HG03135 (cell line): ENCODE measurements at regions not wholly inside any gene's neighbourhood (a gene's known extent, or its start where the extent isn't known, plus 50 kb on each side); places are given as distances from the start of the nearest gene placed in this dataset.
"Not testable (repeated sequence)": the region's sequence is repeated elsewhere in the genome, so short reads cannot be mapped to it uniquely, and the experiment has no call there.

ENCODE experiments used
- ATAC-seq: cut with Tn5 transposase; IDR thresholded peaks from one replicate; pipeline ENCODE4 v1.9.1; 2021; ENCODE audit warnings: mild to moderate bottlenecking, moderate library complexity; ENCODE audit not compliant: unreplicated experiment

DNA sequence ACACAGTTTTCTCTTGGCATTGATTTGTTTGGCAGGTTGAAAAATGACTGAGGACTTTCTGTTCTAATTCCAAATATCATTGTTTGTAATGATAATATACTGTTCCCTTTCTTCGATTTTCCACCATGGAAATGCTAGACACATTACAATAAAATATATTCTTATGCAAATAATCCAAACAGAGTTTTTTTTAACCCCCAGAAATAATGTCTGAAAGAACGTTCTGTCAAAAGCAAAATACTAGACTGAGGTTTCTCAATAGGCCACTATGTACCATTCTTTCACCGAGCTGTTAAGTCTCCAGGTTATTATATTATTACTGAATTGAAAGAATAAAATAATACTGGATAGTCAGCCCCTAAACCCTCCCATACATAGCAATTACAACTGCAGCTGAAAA is 312.5 kb downstream of the ZIC3 start:
- ATAC-seq, result no peak

DNA sequence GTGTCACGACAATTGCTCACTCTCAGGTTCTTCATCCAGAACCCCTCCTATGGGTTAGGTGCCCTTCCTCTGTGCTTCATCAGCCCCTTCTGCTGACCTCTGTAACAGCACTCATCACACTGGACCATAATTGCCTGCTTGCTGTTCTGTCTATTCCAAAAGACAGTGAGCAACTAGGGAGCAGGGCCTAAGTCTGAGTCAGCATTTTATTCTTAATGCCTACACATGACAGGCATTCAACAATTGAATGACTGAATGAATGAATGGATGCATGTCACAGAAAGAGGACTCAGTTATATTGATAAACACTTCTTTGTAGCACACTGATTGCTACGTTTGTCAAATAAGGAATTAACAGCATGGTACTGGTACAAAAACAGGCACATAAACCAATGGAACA is 317.0 kb downstream of the ZIC3 start:
- ATAC-seq, result no peak

DNA sequence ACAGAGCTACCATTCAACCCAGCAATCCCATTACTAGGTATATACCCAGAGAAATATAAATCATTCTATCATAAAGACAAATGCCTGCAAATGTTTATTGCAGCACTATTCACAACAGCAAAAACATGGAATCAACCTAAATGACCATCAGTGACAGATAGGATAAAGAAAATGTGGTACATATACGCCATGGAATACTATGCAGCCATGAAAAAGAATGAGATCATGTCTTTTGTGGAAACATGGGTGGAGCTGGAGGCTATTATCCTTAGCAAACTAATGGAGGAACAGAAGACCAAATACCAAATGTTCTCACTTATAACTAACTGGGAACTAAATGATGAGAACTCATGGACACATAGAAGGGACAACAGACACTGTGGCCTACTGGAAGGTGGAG is 318.9 kb downstream of the ZIC3 start:
- not testable (repeated sequence) for ATAC-seq

DNA sequence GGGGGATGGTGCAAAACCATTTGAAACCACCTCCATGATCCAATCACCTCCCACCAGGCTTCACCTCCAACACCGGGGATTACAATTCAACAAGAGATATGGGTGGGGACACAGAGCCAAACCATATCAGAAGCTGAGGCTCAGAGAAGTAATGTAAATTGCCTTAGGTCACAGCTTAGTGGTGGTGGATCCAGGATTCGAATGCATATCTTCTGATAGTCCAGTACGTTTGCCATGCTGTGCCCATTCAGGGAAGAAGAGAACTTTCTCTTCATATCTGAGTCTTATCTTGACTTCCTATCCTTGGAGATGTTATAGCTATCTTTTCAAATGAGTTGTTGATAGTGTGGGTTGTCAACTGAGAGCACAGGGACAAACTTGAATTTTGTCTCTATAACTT is 325.5 kb downstream of the ZIC3 start:
- ATAC-seq, result no peak

DNA sequence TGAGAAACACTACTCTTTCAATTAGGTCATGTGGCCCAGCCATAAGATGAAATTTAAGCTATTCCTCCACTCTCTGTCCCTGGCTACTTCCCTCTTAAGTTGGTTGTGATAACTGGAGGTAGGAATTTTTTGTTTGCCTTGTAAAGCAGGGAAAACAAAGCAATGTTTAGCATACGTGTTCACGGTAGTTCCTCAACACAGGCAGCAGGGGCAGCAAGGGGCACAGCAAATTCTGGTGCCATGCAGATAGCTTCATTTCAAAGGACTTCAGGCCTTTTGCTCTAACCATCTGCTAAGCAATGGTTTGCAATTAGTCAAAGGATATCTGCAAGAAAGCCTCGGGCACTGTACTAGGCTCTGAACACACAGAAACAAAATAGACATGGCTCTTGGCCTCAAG is 330.2 kb downstream of the ZIC3 start:
- no peak for ATAC-seq

DNA sequence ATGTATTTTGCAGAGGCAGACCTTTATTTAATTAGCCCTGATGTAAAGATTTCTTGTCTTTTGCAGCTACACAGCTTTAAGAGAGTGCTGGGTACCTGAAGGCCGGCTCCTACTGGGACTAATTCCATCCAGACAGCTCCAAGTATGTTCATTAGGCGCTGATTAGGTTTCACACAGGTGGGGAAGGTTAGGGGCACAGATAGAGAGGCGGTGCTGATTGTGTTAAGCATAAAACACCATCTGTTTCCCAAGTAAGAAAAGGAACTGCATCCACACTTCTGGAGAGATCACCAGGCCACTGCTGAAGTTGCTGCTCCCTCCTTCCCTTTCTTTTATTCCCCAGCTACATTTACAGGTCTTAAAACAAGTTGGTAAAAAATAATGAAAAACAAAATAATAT is 349.5 kb downstream of the ZIC3 start:
- ATAC-seq, result no peak

DNA sequence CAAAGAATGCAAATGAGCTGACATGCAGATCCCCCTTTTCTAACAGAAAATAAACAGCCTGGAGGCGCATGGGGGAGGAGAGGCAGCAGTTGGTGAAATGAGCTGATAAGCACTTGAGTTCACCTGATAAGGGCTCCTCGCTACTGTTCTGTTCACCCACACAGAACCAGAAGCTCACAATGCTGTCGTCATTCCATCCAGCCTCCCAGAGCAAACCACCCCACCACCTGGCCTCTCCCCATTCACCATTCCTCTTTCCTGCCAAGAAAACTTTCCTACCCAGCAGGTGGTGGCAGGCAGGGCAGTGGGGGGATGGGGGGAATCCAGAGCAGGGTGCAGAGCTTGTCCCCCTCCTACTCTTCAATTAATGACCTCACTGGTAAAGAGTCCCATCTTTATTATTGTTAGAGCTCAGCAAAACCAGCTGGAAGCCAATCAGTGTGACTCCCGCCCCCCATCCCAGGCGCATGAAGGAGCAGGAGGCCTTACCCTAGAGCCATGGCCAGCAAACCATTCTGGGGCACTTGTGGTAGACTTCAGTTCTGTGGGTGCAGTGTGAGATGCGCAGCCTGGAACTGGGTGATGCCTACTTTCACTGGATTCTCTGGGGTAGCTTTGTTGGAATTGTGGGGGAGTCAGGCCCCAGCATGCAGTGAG is 350.3 kb downstream of the ZIC3 start:
- no peak for ATAC-seq

DNA sequence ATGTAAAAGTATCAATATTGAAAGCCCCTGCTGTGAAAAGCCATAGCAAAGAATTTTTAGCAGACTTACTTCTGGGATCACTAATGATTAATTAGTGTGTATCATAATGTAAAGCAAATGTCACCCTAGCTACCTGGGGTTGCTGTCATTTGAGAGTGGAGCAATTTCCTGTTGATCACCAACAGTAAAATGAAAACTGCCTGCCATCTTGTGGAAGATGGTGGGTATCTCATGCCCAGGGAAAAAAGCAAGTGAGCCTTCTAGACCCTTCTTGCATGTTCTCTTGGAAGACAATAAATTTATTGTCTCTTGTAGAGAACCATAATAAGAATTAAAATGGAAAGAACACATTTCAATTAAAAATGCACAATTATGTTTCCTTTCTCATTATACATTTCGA is 360.2 kb downstream of the ZIC3 start:
- ATAC-seq, result no peak

DNA sequence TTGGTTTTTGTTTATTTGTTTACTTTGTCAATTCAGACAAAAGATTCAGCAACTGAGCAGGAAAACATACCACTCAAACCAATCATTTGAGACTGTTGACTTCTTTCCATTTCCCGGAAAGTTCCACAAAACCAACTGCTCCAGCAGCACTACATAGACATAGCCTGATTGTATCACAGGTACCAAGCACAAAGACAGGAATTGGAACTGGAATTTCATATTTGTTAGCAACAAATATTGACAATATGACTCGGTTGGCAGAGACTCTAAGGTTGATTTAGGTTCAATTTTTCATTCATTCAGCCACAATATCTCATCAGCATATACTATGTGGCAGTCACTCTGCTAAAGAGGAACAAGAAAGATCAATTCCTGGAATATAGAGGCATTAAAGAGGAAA is 364.0 kb downstream of the ZIC3 start:
- no peak for ATAC-seq

DNA sequence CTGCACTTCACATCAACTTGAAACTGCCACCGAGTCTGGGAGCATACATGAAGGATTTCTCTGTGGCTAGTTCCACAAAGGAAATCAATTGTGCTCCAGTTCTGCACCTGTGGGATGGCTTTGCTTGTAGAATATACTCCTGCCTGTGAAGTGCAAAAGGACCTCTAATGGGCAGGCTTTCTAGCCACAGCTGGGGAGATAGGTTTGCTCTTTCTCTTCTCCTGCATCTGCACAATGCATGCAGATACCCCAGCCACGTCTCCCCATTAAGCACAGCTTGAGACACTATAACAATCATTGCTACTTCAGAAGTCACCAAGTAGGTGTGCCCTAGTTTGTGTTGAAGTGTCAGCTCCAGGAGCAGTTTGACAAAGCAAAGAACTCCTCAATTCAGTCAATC is 364.6 kb downstream of the ZIC3 start:
- ATAC-seq, result no peak

DNA sequence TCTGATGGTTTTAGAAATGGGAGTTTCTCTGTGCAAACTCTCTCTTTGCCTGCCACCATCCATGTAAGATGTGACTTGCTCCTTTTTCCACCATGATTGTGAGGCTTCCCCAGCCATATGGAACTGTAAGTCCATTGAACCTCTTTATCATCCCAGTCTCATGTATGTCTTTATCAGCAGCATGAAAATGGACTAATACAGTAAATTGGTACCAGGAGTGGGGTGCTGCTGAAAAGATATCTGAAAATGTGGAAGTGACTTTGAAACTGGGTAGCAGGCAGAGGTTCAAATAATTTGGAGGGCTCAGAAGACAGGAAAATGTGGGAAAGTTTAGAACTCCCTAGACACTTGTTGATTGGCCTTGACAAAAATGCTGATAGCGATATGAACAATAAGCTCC is 368.3 kb downstream of the ZIC3 start:
- not testable (repeated sequence) for ATAC-seq

DNA sequence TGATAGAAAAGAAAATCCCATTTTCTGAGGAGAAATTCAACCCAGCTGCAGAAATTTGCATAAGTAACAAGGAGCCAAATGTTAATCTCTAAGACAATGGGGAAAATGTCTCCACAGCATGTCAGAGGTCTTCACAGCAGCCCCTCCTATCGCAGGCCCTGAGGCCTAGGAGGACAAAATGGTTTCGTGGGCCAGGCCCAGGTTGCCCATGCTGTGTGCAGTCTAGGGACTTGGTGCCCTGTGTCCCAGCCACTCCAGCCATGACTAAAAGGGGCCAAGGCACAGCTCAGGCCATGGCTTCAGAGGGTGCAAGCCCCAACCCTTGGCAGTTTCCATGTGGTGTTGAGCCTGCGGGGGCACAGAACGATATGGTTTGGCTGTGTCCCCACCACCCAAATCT is 369.0 kb downstream of the ZIC3 start:
- not testable (repeated sequence) for ATAC-seq

DNA sequence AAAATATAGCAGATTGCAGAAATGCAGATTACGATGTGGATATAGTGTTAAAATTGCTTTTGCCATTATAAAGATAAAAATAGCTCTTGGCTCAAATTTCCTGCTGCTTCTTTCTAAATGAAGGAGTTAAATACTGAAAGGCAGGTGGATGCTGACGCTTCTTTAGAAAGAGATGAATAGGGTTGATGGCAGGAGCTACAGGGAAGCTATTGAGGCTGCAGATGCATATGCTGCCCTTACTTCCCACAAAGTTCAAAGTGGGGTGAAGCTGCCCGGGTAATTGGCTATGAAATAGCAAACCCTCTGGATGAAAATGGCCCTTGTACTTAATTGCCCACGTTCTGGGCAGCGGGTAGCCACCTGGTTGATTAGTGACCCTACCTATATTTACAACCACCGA is 379.5 kb downstream of the ZIC3 start:
- no peak for ATAC-seq

DNA sequence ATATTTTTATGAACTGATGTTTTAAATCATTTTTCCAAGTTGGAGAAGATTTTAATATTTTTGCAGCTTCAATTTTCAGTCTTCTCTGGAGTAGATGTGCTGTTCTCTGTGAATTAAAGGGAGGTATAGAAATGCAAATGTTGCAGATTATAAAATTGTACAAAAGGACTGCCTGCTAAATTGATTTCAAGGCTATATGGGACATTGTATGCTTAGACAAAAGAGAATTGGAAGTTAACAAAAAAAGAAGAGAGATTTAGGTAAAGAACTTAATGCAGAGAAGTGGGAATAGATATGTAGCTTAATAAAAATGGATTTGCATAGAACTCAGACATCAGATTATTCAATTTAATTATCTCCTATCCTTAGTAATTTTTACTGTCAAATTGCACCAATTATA is 403.3 kb downstream of the ZIC3 start:
- ATAC-seq, result no peak

DNA sequence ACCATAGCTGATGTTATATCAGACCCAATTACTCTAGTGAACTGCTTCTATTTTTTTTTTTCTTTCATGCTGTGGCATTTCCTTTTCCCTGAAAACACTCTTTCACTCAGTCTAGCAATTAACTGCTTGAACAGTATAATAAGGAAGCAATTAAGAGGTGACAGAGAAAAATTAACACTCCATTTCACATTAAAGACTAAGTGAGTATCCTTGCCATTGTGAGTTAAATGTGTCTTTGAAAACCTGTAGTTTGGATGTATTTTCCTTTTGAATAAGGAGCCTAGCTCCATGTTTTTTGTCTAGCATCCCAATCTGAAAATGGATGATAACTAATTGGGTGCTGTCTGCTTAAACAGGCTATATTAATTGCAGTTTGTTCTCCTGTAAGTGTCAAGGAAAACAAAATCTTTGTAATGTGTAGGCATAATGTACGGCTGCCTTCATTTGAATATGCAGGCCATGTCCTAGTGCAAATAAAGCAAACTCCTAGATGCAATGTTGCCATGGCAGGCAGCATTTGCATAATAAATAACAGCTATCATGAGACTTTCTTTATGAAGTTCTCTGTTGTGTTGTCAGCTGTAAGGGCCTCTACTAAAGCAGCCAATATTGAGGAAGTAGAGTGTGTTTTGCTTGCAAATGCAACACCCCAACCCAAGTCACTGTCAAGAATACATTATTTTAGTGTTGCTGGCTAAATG is 416.7 kb downstream of the ZIC3 start:
- no peak for ATAC-seq

DNA sequence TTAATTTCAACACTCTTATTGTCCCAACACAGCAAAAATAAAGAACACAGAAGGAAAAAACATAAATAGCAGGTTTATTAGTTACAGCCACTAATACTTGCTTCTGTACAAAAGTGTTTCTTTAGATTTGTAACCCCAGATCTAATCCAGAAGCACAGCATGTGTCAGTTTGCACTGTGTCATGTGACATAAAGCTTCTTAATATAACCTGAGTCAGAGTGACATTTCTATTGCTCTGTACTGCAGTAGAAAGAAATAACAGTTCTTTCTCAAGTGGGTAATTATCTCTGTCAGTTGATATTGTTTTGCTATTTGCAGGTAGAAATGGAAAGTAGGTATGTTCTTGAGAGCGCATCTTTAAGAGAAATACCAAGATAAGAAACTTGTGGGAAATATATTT is 422.5 kb downstream of the ZIC3 start:
- no peak for ATAC-seq

DNA sequence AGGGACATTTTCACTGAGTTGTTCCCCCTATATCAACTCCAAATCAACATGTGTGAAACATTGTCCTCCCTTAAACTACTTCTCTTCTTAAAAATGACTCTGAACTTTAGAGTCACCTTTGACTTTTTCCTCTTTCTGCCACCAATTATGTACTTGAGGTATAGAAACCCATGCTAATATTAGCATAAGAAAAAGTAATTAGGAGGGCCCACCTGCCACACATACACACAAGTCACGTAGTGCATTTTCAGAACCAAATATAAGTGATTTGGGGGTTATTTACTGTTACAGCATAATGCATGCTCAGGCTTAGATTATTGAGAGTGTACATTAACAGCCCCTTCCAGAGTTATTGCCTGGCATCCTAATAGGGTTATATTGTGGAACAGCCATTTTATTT is 432.7 kb downstream of the ZIC3 start:
- no peak for ATAC-seq

DNA sequence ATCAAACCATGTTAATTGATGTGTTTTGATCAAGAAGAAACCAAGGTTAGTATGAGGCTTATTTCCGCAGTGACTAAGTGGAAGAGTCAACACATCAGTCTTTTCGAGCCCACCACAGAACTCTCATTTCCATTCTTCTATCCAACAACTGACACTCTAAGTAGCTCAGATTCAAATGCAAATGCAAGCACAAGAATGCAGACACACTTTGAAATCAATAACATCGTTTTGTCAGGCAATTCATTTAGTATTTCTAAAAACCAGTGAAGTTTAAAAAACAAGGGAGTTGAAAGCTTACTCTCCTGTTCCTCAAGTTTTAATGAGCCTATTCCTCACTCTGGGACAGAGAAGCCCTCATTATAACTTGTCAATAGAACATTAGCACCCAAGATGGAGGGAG is 433.1 kb downstream of the ZIC3 start:
- ATAC-seq, result no peak

DNA sequence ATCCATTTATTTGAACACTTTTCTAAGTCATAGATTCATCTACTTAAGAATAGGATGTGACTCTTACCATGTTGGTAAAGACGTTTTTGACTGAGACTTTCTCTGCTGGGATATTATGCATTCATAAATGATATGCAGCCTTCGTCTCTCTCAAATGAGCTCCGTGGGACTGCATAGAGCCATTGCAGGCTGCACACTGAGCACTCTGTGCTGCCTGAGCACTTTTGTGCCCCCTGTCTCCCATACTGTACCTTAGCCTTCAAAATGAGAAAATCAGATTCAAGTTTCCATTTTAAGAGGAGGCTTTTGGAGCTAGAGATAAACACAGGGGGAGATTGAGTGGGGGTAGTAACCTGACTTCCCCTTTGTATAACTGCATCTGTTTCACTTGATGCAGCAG is 433.6 kb downstream of the ZIC3 start:
- no peak for ATAC-seq

DNA sequence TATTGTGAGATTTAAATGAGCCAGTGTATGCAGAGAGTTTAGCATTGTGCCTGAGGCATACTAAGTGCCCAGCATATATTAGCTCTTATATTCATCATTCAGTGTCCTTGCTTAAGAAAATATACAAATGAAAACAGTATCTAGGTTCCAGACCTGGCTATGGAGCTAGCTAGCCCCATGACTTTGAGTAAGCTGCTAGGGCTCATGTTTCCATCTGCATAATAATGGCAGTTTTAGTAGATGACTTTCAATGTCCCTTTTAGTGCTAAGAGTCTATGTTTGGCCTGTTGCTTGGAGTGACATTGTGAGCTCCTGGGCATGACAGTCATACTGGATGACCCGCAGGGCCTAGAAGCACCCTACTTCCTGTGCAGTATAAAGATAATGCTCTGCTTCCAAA is 435.3 kb downstream of the ZIC3 start:
- no peak for ATAC-seq

DNA sequence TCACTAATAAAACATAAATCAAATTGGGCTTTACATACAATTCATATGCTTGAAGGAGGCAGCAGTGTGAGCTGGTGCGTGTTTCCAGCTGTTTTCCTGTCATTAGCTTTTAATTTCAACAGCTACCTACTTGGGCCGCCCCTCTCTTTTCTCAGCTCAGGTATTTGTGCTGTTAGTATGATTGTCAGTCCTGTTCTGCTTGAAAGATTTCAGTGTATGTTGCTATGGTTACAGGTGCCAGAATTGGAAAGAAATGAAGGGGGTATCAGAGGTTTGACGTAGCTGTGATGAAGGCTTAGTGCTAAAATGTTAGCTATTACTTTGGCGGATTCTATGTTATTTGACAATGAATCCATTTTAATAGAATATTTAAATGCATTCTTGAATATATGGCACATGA is 440.3 kb downstream of the ZIC3 start:
- no peak for ATAC-seq

DNA sequence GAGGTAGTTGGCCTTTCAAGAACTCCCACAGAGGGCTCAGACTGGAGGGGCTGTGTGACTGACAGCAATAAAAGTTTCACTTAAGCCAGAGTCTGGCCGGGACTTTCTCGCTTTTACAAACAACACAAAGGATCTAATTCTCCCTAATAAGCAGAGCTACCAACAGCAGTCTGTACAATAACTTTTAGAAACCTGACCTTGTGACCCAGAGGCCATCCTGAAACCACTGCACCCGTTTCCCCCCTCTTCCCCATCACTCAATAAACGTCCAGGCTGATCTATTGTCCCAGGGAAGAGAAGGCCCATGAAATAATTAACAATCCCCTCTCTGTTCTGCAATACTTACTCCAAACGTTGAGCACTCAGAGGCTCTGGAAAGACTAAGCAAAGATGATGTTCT is 442.4 kb downstream of the ZIC3 start:
- no peak for ATAC-seq

DNA sequence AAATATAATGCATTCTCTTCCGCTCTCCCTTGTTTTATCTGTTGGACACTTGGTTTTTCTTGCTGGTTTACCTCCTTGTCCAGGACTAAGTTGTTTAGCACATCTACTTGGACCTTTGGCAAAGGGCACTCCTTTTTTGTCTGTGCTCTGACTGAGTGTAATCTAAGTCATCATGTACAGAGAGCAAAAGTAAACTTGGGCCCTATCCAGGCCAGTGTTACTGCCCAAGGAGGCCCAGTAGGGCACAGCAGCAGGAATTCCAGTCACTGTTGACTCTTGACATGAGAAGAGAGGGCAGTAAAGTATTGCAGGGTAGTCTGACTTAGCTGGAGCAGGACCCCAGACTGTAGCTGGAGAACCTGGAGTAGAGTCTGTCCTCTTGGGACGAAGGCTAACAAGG is 445.5 kb downstream of the ZIC3 start:
- no peak for ATAC-seq
